Mesothelial cell of epicardium (in vitro differentiated cells): ENCODE measurements at regions not wholly inside any gene's neighbourhood (a gene's known extent, or its start where the extent isn't known, plus 50 kb on each side); places are given as distances from the start of the nearest gene placed in this dataset.

Source experiments
- DNase-seq, 2 experiments: peaks; one replicate each; pipeline ENCODE4 v3.0.0; 2021; ENCODE audit warnings: low spot score in 2 of 2; ENCODE audit not compliant: unreplicated experiment in 2 of 2
- H3K27ac Mint-ChIP-seq: 2 replicates; pipeline ENCODE4 v1.8.0; 2021; ENCODE audit warnings: mixed read lengths
- H3K27me3 Mint-ChIP-seq: 2 replicates; pipeline ENCODE4 v1.8.0; 2021; ENCODE audit warnings: low read depth, mixed read lengths
- H3K36me3 Mint-ChIP-seq: 2 replicates; pipeline ENCODE4 v1.8.0; 2021; ENCODE audit warnings: mixed read lengths
- H3K4me1 Mint-ChIP-seq: 2 replicates; pipeline ENCODE4 v1.8.0; 2021; ENCODE audit warnings: mixed read lengths
- H3K4me3 Mint-ChIP-seq: 2 replicates; pipeline ENCODE4 v1.8.0; 2021; ENCODE audit warnings: mild to moderate bottlenecking, moderate library complexity, mixed read lengths
- H3K9me3 Mint-ChIP-seq: 2 replicates; pipeline ENCODE4 v1.8.0; 2021; ENCODE audit warnings: mixed read lengths
- CTCF ChIP-seq: fragments of 200-600 bp; sonication (generic); IDR thresholded peaks from one replicate; pipeline ENCODE4 v1.5.0; 2021; ENCODE audit warnings: antibody characterized with exemption; ENCODE audit not compliant: unreplicated experiment

- H3K36me3 Mint-ChIP-seq, result peaks cover 6% of the 10 kb centered on the region
- H3K27me3 Mint-ChIP-seq, result no peaks in the 10 kb centered on the region
- H3K4me3 Mint-ChIP-seq, result no peak overlapping the region
- no peak for DNase-seq
- peak overlapping the region; percentile 31 for H3K27ac Mint-ChIP-seq
- TF ChIP-seq CTCF, result no peak
- peaks cover 24% of the 10 kb centered on the region for H3K4me1 Mint-ChIP-seq
- H3K9me3 Mint-ChIP-seq, result no peaks in the 10 kb centered on the region
These were observed 109.5 kb upstream of the IL12A start for GRCh38 chr3:159879146-159879545.

GRCh38 chr3:159879598-159879997 lies 109.0 kb upstream of the IL12A start:
- no peak for TF ChIP-seq CTCF
- Mint-ChIP-seq H3K4me1 (peaks cover 24% of the 10 kb centered on the region), H3K4me3 (no peak overlapping the region), H3K9me3 (no peaks in the 10 kb centered on the region), H3K27me3 (no peaks in the 10 kb centered on the region), H3K27ac (no peak overlapping the region), H3K36me3 (peaks cover 6% of the 10 kb centered on the region)
- DNase-seq, result no peak

GRCh38 chr3:159881208-159881607 lies 107.4 kb upstream of the IL12A start:
- no peaks in the 10 kb centered on the region for H3K9me3 Mint-ChIP-seq
- peaks cover 24% of the 10 kb centered on the region for H3K4me1 Mint-ChIP-seq
- no peaks in the 10 kb centered on the region for H3K27me3 Mint-ChIP-seq
- peaks cover 8% of the 10 kb centered on the region for H3K36me3 Mint-ChIP-seq
- H3K4me3 Mint-ChIP-seq, result no peak overlapping the region
- TF ChIP-seq CTCF, result no peak
- DNase-seq, result no peak
- H3K27ac Mint-ChIP-seq, result no peak overlapping the region

GRCh38 chr3:159881828-159882309 lies 106.8 kb upstream of the IL12A start:
- Mint-ChIP-seq H3K27me3 (no peaks in the 10 kb centered on the region), H3K4me1 (peaks cover 24% of the 10 kb centered on the region), H3K9me3 (no peaks in the 10 kb centered on the region), H3K27ac (peak overlapping the region; percentile 72), H3K4me3 (no peak overlapping the region), H3K36me3 (peaks cover 12% of the 10 kb centered on the region)
- TF ChIP-seq CTCF, result no peak
- DNase-seq, result no peak

GRCh38 chr3:159882367-159882766 lies 106.3 kb upstream of the IL12A start:
- TF ChIP-seq CTCF, result no peak
- Mint-ChIP-seq H3K4me3 (no peak overlapping the region), H3K27me3 (no peaks in the 10 kb centered on the region), H3K36me3 (peaks cover 13% of the 10 kb centered on the region), H3K4me1 (peaks cover 25% of the 10 kb centered on the region), H3K9me3 (no peaks in the 10 kb centered on the region), H3K27ac (peak overlapping the region; percentile 72)
- no peak for DNase-seq
